Activated naive CD4-positive, alpha-beta T cell treated with anti-CD3 and anti-CD28 coated beads, Interleukin-2, amount 50 U/mL, for 72 hours (primary cell): ENCODE measurements at regions not wholly inside any gene's neighbourhood (a gene's known extent, or its start where the extent isn't known, plus 50 kb on each side); places are given as distances from the start of the nearest gene placed in this dataset.

Experiments
- ATAC-seq, 2 donors: fragments of 150-1000 bp; cut with Tn5 transposase; 2 replicates each; pipeline ENCODE4 v1.10.0; 2021; ENCODE audit warnings: mild to moderate bottlenecking in 2 of 2, moderate library complexity in 2 of 2
- DNase-seq, 2 donors: peaks; one replicate each; pipeline ENCODE4 v3.0.0; 2021 to 2022; ENCODE audit warnings: low spot score in 2 of 2
- H3K27ac Mint-ChIP-seq, 2 donors: one replicate each; pipeline ENCODE4 v1.8.0; 2022; ENCODE audit warnings: mild to moderate bottlenecking in 2 of 2, mixed read lengths in 2 of 2
- H3K36me3 Mint-ChIP-seq, 2 donors: one replicate each; pipeline ENCODE4 v1.8.0; 2022; ENCODE audit warnings: mixed read lengths in 2 of 2
- H3K9me3 Mint-ChIP-seq, 2 donors: one replicate each; pipeline ENCODE4 v1.8.0; 2022; ENCODE audit warnings: mixed read lengths in 2 of 2

DNA sequence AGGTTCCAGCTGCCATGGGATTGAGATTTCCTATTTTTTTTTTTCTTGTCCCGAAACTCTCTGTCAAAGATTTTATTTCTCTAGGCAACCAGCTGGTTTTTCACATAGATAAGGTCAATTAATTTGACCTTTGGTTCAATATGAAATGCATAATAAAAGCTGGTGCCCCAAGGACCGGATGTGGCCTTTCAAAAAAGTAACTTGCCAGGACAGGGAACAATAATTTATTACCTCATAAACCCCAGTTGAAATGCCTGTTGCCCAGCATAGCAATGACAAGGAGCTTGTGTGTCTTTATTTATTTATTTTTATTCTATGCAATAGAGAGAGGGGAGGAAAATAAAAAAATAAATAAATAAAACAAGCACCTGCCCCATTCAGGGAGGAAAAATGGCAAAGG lies 472.7 kb downstream of the KCNJ2 start:
- no peak overlapping the region for H3K27ac Mint-ChIP-seq
- no peaks in the 10 kb centered on the region for H3K36me3 Mint-ChIP-seq

GRCh38 chr17:70644096-70644495 lies 474.8 kb downstream of the KCNJ2 start:
- no peaks in the 10 kb centered on the region for H3K36me3 Mint-ChIP-seq
- DNase-seq (no peak), ATAC-seq (no peak)
- H3K9me3 Mint-ChIP-seq = no peaks in the 10 kb centered on the region
- no peak overlapping the region for H3K27ac Mint-ChIP-seq

More for the DNA sequence above, 472.7 kb downstream of the KCNJ2 start:
- no peaks in the 10 kb centered on the region for H3K9me3 Mint-ChIP-seq
- no peak for ATAC-seq
- DNase-seq = no peak

DNA sequence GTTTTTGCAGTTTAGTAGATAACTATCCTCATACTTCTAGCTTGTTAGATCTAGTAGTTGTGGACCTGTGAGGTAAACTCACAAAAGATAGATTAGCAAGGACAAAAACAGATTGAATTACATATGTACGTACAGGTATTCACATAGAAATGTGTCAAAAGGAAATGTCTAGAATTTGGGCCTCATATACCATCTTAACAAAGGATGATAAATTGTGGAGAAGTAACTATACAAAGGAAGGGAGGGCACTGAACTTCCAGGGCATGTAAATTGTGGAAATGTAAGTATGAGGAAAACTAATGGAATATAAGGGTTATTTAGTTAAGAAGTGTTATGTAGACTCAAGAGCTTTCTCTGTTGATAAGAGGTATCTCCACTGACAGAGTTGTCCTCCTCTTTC lies 477.3 kb downstream of the KCNJ2 start:
- Mint-ChIP-seq H3K36me3 (no peaks in the 10 kb centered on the region), H3K9me3 (no peaks in the 10 kb centered on the region), H3K27ac (no peak overlapping the region)
- no peak for ATAC-seq
- no peak for DNase-seq

GRCh38 chr17:70648166-70648565 lies 478.8 kb downstream of the KCNJ2 start:
- no peak overlapping the region for H3K27ac Mint-ChIP-seq
- DNase-seq (no peak), ATAC-seq (no peak)
- H3K9me3 Mint-ChIP-seq = no peaks in the 10 kb centered on the region
- no peaks in the 10 kb centered on the region for H3K36me3 Mint-ChIP-seq

DNA sequence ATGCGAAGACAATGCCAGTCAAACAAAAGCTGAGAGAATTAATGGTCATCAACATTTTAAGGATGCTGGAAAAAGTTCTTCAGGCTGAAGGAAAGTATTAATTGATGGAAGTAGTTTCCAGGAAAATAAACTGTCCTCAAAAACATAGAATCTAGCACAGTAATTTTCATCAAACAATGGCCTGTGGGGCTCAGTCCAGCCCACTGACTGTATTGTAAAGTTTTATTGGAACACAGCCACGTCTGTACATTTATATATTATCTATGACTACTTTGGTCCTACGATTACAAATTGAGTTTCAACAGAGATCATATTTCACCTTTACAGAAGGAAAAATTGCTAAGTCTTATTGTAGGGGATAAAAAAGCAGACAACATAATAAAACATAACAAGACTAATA lies 484.5 kb downstream of the KCNJ2 start:
- ATAC-seq (no peak), DNase-seq (no peak)
- Mint-ChIP-seq H3K36me3 (no peaks in the 10 kb centered on the region), H3K9me3 (no peaks in the 10 kb centered on the region), H3K27ac (no peak overlapping the region)

- H3K36me3 Mint-ChIP-seq = no peaks in the 10 kb centered on the region
- H3K27ac Mint-ChIP-seq = no peak overlapping the region
- no peaks in the 10 kb centered on the region for H3K9me3 Mint-ChIP-seq
- DNase-seq (no peak), ATAC-seq (no peak)
These were observed 485.4 kb downstream of the KCNJ2 start for GRCh38 chr17:70654706-70655105.

GRCh38 chr17:70655176-70655958 lies 486.0 kb downstream of the KCNJ2 start:
- DNase-seq (no peak), ATAC-seq (no peak)
- Mint-ChIP-seq H3K27ac (no peak overlapping the region), H3K9me3 (no peaks in the 10 kb centered on the region), H3K36me3 (no peaks in the 10 kb centered on the region)

DNA sequence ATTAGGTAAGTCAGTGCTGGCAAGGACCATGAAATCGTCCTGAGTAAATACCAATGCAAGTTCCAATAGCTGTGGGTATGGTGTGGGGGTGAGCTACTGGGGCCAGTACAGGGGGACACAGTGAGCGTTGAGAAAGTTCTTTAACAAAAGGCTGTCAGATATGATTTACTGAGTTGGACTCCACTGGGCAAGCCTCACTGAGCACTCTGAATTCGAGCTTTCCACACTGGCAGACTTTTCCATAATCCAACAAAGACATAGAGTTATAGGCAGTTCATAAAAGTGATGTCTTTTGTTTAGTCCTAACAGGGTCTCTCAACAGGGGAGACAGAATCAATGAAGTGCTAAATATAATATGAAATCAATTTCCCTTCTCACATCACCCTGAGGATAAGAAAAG lies 489.0 kb downstream of the KCNJ2 start:
- Mint-ChIP-seq H3K9me3 (no peaks in the 10 kb centered on the region), H3K36me3 (no peaks in the 10 kb centered on the region)
- no peak for DNase-seq

DNA sequence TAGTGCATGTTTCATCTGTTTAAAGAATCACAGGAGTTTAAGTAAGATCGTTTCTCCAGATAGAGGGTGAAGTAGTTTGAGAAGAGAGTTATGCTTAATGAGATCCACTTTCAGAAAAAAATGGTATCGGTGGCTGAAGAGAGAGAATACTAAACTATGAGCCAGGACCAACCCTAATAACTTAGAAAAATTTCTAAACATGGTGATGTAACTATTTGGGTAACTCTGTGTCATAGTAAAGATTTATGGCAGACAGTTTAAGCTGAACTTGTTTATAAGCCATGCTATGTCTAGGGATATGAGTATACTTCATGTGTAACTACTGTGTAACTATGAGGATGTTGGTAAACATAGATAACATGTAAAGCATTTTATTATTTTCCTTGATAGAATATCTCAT lies 489.5 kb downstream of the KCNJ2 start:
- no peak for DNase-seq
- Mint-ChIP-seq H3K36me3 (no peaks in the 10 kb centered on the region), H3K9me3 (no peaks in the 10 kb centered on the region), H3K27ac (no peak overlapping the region)
- ATAC-seq = no peak

More for the DNA sequence above, 489.0 kb downstream of the KCNJ2 start:
- H3K27ac Mint-ChIP-seq = no peak overlapping the region
- no peak for ATAC-seq

GRCh38 chr17:70661342-70662222 lies 492.2 kb downstream of the KCNJ2 start:
- no peak for ATAC-seq
- H3K27ac Mint-ChIP-seq = no peak overlapping the region
- H3K36me3 Mint-ChIP-seq = no peaks in the 10 kb centered on the region
- H3K9me3 Mint-ChIP-seq = peaks cover 0 to 3% of the 10 kb centered on the region in 2 donors
- DNase-seq = no peak

GRCh38 chr17:70668276-70668937 lies 499.1 kb downstream of the KCNJ2 start:
- H3K27ac Mint-ChIP-seq = no peak overlapping the region
- no peak for ATAC-seq
- H3K9me3 Mint-ChIP-seq = peaks cover 3 to 4% of the 10 kb centered on the region in 2 donors
- H3K36me3 Mint-ChIP-seq = no peaks in the 10 kb centered on the region
- no peak for DNase-seq

DNA sequence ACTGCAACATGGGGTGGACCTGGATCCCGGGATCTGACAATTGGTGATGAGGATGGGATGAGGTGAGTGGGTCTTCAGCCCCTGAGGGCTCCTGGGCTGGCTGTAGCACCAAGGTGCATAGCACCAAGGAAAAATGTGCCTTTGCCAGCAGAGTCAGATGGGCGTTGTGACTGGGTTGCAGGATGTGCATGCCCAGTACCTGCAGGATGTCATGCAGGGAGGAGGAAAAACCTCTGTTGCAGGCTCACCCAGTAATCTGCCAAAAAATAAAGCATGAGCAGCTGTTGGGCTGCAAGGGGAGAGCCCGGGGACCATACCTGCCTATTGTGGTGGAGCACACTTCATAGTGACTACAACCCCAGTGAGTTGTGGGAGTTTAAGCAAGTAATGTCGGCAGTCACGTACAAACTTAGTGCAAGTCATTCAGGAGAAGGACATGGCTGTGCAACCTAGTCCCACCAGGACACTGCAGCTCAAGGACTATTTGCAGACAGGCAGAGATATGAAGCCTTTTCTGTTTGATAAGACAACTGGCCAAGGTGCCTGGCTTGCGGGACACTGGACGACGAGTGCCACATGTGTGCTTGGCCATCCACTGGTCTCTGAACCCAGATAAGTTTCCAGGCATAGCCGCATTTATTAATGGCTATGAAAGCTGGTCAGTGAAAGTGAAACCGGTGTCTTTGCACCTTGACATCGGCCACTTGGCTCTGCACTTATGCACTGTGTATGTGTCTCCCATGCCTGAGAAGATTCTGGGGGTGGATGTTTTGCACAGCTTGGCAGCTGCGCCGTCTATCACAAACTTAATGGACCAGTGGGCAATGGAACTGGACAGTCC lies 499.8 kb downstream of the KCNJ2 start:
- Mint-ChIP-seq H3K36me3 (no peaks in the 10 kb centered on the region), H3K9me3 (peaks cover 3 to 4% of the 10 kb centered on the region in 2 donors), H3K27ac (no peak overlapping the region)
- ATAC-seq (no peak), DNase-seq (no peak)

DNA sequence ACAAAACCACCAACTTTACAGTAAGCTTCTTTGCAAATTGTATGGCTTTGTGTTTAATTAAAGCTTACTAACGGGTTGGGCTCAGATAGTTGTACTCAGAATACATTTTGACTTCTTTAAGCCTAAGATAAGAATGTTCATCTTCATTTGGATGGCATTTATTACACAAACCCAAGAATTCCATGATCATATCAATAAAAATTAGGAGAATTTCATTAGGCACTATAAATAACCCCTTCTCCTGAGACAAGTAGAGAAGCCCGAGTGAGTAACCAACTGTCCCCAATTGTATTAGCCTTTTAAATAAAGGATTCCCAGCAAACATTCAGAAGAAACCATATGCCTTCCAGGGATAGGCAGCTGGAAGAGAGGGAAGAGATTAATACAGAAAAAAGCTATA lies 504.7 kb downstream of the KCNJ2 start:
- Mint-ChIP-seq H3K9me3 (peaks cover 0 to 4% of the 10 kb centered on the region in 2 donors), H3K27ac (no peak overlapping the region), H3K36me3 (no peaks in the 10 kb centered on the region)
- no peak for ATAC-seq
- no peak for DNase-seq

DNA sequence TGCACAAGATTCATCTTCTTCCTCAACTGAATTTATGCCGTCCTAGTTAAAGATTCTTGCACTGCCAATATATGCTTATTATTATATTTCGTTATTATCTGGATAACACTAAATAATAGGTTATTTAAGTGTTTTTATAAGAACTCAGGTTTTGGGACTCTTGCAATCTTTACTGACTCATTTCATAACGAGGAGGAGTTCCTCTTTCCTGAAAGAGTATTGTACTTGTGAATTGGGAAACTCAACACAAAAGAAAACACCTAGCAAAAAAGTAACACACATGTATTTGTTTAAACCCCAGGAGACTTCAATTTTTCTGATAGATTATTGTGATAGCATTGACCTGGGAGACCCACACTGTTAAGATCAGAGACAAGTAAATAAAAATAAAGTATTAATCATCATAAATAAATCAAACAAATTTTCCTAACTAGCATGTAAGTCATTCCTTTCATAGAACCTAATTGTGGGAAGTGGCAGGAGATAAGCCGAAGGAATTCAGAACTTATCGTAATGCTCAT lies 505.8 kb downstream of the KCNJ2 start:
- ATAC-seq = no peak
- H3K27ac Mint-ChIP-seq = no peak overlapping the region
- peaks cover 0 to 4% of the 10 kb centered on the region in 2 donors for H3K9me3 Mint-ChIP-seq
- DNase-seq = no peak
- H3K36me3 Mint-ChIP-seq = no peaks in the 10 kb centered on the region

GRCh38 chr17:70677783-70678647 lies 508.7 kb downstream of the KCNJ2 start:
- Mint-ChIP-seq H3K36me3 (no peaks in the 10 kb centered on the region), H3K9me3 (peaks cover 0 to 4% of the 10 kb centered on the region in 2 donors), H3K27ac (no peak overlapping the region)
- DNase-seq = no peak
- no peak for ATAC-seq
